GM12872 (cell line): ENCODE measurements at regions not wholly inside any gene's neighbourhood (a gene's known extent, or its start where the extent isn't known, plus 50 kb on each side); places are given as distances from the start of the nearest gene placed in this dataset.

Source experiments
- CTCF ChIP-seq: IDR thresholded peaks from 3 replicates; pipeline ENCODE4 v1.5.1; 2011; ENCODE audit warnings: low read depth, mild to moderate bottlenecking, low read length, moderate library complexity; ENCODE audit not compliant: insufficient read depth

DNA sequence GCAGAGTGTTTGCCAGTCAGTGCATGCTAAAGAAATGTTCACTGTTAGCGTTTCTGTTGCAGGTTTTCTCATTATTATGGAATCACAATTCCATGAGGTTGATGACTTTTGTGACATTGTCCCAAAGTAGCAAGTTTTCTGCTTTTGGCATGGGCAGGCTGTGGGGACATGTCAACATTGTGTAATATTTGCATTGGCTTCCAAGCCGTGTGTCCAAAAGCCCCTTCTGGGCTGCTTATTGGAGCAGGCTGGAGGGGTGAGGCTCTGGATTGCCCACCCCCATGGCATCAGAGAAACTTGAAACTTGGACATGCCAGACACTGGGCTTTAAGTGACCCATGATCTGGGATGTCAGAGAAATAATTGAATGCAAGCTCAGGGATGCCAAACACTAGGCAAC, 90.7 kb downstream of the RTL9 start:
- TF ChIP-seq CTCF, result no peak

GRCh38 chrX:110450050-110450449, 91.4 kb downstream of the RTL9 start:
- peak; percentile 64 for TF ChIP-seq CTCF

DNA sequence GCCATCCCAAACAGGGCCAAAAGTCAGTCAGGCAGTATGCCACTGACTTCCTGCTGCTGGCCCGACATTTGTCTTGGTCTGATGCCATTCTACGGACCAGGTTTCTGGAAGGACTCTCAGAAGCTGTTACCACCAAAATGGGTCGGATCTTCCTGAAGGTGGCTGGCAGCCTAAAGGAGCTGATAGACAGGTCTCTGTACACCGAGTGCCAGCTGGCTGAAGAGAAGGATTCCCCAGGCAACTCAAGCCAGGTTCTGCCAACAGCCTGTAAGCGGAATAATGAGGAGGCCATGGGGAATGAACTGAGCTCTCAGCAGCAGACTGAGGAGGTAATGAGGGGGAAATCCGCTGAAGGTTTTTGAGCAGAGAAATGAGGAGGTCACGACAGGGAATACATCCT, 95.7 kb downstream of the RTL9 start:
- no peak for TF ChIP-seq CTCF

GRCh38 chrX:110462957-110463356, 104.3 kb downstream of the RTL9 start:
- no peak for TF ChIP-seq CTCF

DNA sequence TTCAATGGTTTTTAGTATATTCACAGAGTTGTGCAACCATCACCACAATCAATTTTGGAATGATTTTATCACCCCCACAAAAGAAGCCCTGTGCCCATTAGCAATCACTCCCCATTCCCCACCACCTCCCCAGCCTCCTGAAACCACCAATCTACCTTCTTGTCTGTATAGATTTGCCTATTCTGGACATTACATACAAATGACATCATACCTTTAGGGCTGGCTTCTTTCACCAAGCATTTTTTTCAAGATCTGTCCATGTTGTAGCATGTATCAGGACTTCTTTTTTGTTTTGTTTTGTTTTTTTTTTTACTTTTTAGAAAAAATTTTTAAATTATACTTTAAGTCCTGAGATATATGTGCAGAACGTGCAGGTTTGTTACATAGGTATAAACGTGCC, 108.1 kb downstream of the RTL9 start:
- TF ChIP-seq CTCF, result no peak

DNA sequence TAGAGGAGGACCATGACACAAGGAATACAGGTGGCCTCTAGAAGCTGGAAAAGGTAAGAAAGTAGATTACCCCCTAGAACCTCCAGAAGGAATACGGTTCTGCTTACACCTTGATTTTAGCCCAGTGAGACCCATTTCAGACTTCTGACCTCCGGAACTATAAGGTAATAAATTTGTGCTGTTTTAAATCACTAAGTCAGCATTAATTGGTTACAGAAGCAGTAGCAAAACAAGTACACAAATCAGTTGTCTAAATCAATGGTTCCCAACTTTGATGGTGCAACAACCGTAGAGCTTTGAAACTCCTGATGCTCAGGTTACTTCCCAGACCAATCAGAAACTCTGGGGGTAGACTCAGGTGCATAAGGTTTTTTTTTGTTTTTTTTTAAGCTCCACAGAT, 113.6 kb downstream of the RTL9 start:
- no peak for TF ChIP-seq CTCF

GRCh38 chrX:110477593-110478228, 119.1 kb downstream of the RTL9 start:
- no peak for TF ChIP-seq CTCF
